DND-41 (cell line): ENCODE measurements at regions not wholly inside any gene's neighbourhood (a gene's known extent, or its start where the extent isn't known, plus 50 kb on each side); places are given as distances from the start of the nearest gene placed in this dataset.

Source experiments
- ATAC-seq: fragments of 200-7000 bp; cut with Tn5 transposase; 3 replicates; pipeline ENCODE4 v1.9.1; 2021; ENCODE audit warnings: low read depth; ENCODE audit not compliant: insufficient read depth
- DNase-seq: peaks from one replicate; pipeline ENCODE4 v3.0.0-alpha.2; 2020
- H2AFZ ChIP-seq: 2 replicates; pipeline ENCODE4 v1.6.0; 2012; ENCODE audit warnings: low read depth, low read length
- H3K27ac ChIP-seq: 2 replicates; pipeline ENCODE4 v1.5.1; 2012; ENCODE audit warnings: low read length, inconsistent platforms
- H3K27me3 ChIP-seq: fragments of 200-600 bp; sonication (generic); 2 replicates; pipeline ENCODE4 v1.6.0; 2012; ENCODE audit warnings: low read length, mild to moderate bottlenecking, inconsistent platforms; ENCODE audit not compliant: insufficient read depth, poor library complexity
- H3K36me3 ChIP-seq: 2 replicates; pipeline ENCODE4 v1.5.1; 2012; ENCODE audit warnings: low read length, inconsistent platforms; ENCODE audit not compliant: insufficient read depth
- H3K4me1 ChIP-seq: 2 replicates; pipeline ENCODE4 v1.5.1; 2012; ENCODE audit warnings: mild to moderate bottlenecking, low read length; ENCODE audit not compliant: insufficient read depth
- H3K4me2 ChIP-seq: 2 replicates; pipeline ENCODE4 v1.6.0; 2012; ENCODE audit warnings: mild to moderate bottlenecking, moderate library complexity, low read length, inconsistent platforms; ENCODE audit not compliant: insufficient read depth
- H3K4me3 ChIP-seq, 2 experiments: fragments of 200-600 bp in 1 of 2; shearing (Covaris generic) in 1 of 2; 2 replicates each; pipeline ENCODE4 v1.5.1; 2012 to 2016; ENCODE audit warnings: inconsistent platforms in 2 of 2, low read length in 2 of 2, mild to moderate bottlenecking in 2 of 2, low read depth in 1 of 2, moderate library complexity in 1 of 2
- H3K79me2 ChIP-seq: 2 replicates; pipeline ENCODE4 v1.6.0; 2012; ENCODE audit warnings: low read length, inconsistent platforms; ENCODE audit not compliant: insufficient read depth
- H3K9ac ChIP-seq: 2 replicates; pipeline ENCODE4 v1.6.0; 2012; ENCODE audit warnings: low read depth, mild to moderate bottlenecking, inconsistent platforms, low read length, moderate library complexity
- H3K9me3 ChIP-seq: 2 replicates; pipeline ENCODE4 v1.5.1; 2012; ENCODE audit warnings: low read length, moderate library complexity, mild to moderate bottlenecking, inconsistent platforms; ENCODE audit not compliant: insufficient read depth, severe bottlenecking
- H4K20me1 ChIP-seq: 2 replicates; pipeline ENCODE4 v1.6.0; 2012; ENCODE audit warnings: low read length; ENCODE audit not compliant: insufficient read depth
- EZH2 ChIP-seq: IDR thresholded peaks from 3 replicates; pipeline ENCODE4 v1.6.1; 2012; ENCODE audit warnings: borderline replicate concordance, low read depth, mild to moderate bottlenecking, moderate library complexity, low read length, inconsistent platforms; ENCODE audit not compliant: severe bottlenecking
- TF ChIP-seq, protein P1 (sequence below): IDR thresholded peaks from 2 replicates; pipeline ENCODE4 v1.5.1; 2012; ENCODE audit warnings: borderline replicate concordance, low read length, moderate library complexity, mild to moderate bottlenecking; ENCODE audit not compliant: poor library complexity, severe bottlenecking; ENCODE audit errors: extremely low read depth

DNA sequence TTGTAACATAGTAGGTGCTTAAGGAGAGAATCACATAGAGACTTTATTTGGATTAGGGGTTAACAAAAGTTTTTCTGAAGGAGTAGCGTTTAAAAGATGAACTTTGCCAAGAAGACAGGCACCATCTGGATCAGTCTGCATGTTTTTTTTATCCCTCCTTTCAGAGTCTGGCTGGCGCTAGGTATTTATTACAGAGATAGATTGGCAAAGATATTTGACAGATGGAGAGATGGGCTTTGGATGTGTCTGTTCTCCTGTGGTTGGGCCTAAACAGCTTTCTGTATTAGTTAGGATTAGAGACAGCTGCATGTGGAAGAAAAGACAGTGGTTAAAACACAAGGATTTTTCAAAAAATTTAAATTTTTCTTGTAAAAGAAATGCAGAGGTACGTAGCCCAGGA, 133.9 kb downstream of the C12orf75 start:
- H3K9me3 ChIP-seq: no peaks in the 10 kb centered on the region
- ATAC-seq (no peak), DNase-seq (no peak)
- peaks cover 2% of the 10 kb centered on the region for H3K27me3 ChIP-seq
- no peaks in the 10 kb centered on the region for H3K79me2 ChIP-seq
- H2AFZ ChIP-seq: no peak overlapping the region
- no peak overlapping the region for H3K9ac ChIP-seq
- no peak overlapping the region for H3K4me3 ChIP-seq
- TF ChIP-seq, protein P1, sequence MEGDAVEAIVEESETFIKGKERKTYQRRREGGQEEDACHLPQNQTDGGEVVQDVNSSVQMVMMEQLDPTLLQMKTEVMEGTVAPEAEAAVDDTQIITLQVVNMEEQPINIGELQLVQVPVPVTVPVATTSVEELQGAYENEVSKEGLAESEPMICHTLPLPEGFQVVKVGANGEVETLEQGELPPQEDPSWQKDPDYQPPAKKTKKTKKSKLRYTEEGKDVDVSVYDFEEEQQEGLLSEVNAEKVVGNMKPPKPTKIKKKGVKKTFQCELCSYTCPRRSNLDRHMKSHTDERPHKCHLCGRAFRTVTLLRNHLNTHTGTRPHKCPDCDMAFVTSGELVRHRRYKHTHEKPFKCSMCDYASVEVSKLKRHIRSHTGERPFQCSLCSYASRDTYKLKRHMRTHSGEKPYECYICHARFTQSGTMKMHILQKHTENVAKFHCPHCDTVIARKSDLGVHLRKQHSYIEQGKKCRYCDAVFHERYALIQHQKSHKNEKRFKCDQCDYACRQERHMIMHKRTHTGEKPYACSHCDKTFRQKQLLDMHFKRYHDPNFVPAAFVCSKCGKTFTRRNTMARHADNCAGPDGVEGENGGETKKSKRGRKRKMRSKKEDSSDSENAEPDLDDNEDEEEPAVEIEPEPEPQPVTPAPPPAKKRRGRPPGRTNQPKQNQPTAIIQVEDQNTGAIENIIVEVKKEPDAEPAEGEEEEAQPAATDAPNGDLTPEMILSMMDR: no peak
- no peak for TF ChIP-seq EZH2
- H3K4me2 ChIP-seq: no peak overlapping the region
- H3K4me1 ChIP-seq: no peaks in the 10 kb centered on the region
- H4K20me1 ChIP-seq: no peaks in the 10 kb centered on the region
- no peaks in the 10 kb centered on the region for H3K36me3 ChIP-seq
- H3K27ac ChIP-seq: no peak overlapping the region

- TF ChIP-seq EZH2: no peak
- TF ChIP-seq, protein P1: no peak
- DNase-seq (no peak), ATAC-seq (no peak)
- Histone ChIP-seq H3K4me3 (no peak overlapping the region), H2AFZ (no peak overlapping the region), H3K79me2 (no peaks in the 10 kb centered on the region), H4K20me1 (no peaks in the 10 kb centered on the region), H3K27ac (no peak overlapping the region), H3K9ac (no peak overlapping the region), H3K27me3 (peaks cover 9% of the 10 kb centered on the region), H3K4me2 (no peak overlapping the region), H3K36me3 (no peaks in the 10 kb centered on the region), H3K9me3 (no peaks in the 10 kb centered on the region), H3K4me1 (no peaks in the 10 kb centered on the region)
These were observed 135.9 kb downstream of the C12orf75 start for GRCh38 chr12:105466231-105466900.

- ATAC-seq: no peak
- H3K79me2 ChIP-seq: no peaks in the 10 kb centered on the region
- DNase-seq: no peak
- no peaks in the 10 kb centered on the region for H3K4me1 ChIP-seq
- H2AFZ ChIP-seq: no peak overlapping the region
- H3K9me3 ChIP-seq: no peaks in the 10 kb centered on the region
- H3K9ac ChIP-seq: no peak overlapping the region
- H3K4me3 ChIP-seq: no peak overlapping the region
- peaks cover 7% of the 10 kb centered on the region for H3K27me3 ChIP-seq
- H3K27ac ChIP-seq: no peak overlapping the region
- no peaks in the 10 kb centered on the region for H3K36me3 ChIP-seq
- no peaks in the 10 kb centered on the region for H4K20me1 ChIP-seq
- H3K4me2 ChIP-seq: no peak overlapping the region
- no peak for TF ChIP-seq EZH2
- TF ChIP-seq, protein P1: no peak
These were observed 136.6 kb downstream of the C12orf75 start for GRCh38 chr12:105466901-105467598.
